ENCODE measurements at regions not wholly inside any gene's neighbourhood (a gene's known extent, or its start where the extent isn't known, plus 50 kb on each side); places are given as distances from the start of the nearest gene placed in this dataset.

GRCh38 chr2:237158194-237158593 lies 72.5 kb downstream of the COPS8 start:
- no peak for DNase-seq (ENCODE audit: low spot score, unreplicated experiment)
- H3K27ac Mint-ChIP-seq, result no peak overlapping the region
- no peak for TF ChIP-seq CTCF (IDR thresholded peaks at IDR 0.05; ENCODE audit: unreplicated experiment)
- H3K4me1 Mint-ChIP-seq (ENCODE audit: low read depth), result no peaks in the 10 kb centered on the region
- H3K9me3 Mint-ChIP-seq (ENCODE audit: low read depth), result no peaks in the 10 kb centered on the region
- H3K4me3 Mint-ChIP-seq (ENCODE audit: low read depth), result no peak overlapping the region
- H3K36me3 Mint-ChIP-seq (ENCODE audit: insufficient read depth), result no peaks in the 10 kb centered on the region
- H3K27me3 Mint-ChIP-seq, result peaks cover 20% of the 10 kb centered on the region

- DNase-seq (ENCODE audit: low spot score, unreplicated experiment), result no peak
- Mint-ChIP-seq H3K27me3 (peaks cover 17% of the 10 kb centered on the region), H3K9me3 (ENCODE audit: low read depth) (peaks cover 3% of the 10 kb centered on the region), H3K4me3 (ENCODE audit: low read depth) (no peak overlapping the region), H3K4me1 (ENCODE audit: low read depth) (no peaks in the 10 kb centered on the region), H3K36me3 (ENCODE audit: insufficient read depth) (no peaks in the 10 kb centered on the region), H3K27ac (no peak overlapping the region)
- TF ChIP-seq CTCF (IDR thresholded peaks at IDR 0.05; ENCODE audit: unreplicated experiment), result no peak
Measured at GRCh38 chr2:237159006-237159911, 73.6 kb downstream of the COPS8 start.

- Mint-ChIP-seq H3K36me3 (ENCODE audit: insufficient read depth) (no peaks in the 10 kb centered on the region), H3K27ac (no peak overlapping the region), H3K27me3 (peaks cover 20% of the 10 kb centered on the region), H3K4me1 (ENCODE audit: low read depth) (no peaks in the 10 kb centered on the region), H3K9me3 (ENCODE audit: low read depth) (peaks cover 3% of the 10 kb centered on the region), H3K4me3 (ENCODE audit: low read depth) (no peak overlapping the region)
- no peak for DNase-seq (ENCODE audit: low spot score, unreplicated experiment)
- TF ChIP-seq CTCF (IDR thresholded peaks at IDR 0.05; ENCODE audit: unreplicated experiment), result no peak
Measured at GRCh38 chr2:237160271-237160919, 74.7 kb downstream of the COPS8 start.

- peaks cover 3% of the 10 kb centered on the region for H3K9me3 Mint-ChIP-seq (ENCODE audit: low read depth)
- H3K36me3 Mint-ChIP-seq (ENCODE audit: insufficient read depth), result no peaks in the 10 kb centered on the region
- H3K27me3 Mint-ChIP-seq, result peaks cover 23% of the 10 kb centered on the region
- no peak overlapping the region for H3K4me3 Mint-ChIP-seq (ENCODE audit: low read depth)
- no peak for DNase-seq (ENCODE audit: low spot score, unreplicated experiment)
- TF ChIP-seq CTCF (IDR thresholded peaks at IDR 0.05; ENCODE audit: unreplicated experiment), result no peak
- H3K27ac Mint-ChIP-seq, result no peak overlapping the region
- no peaks in the 10 kb centered on the region for H3K4me1 Mint-ChIP-seq (ENCODE audit: low read depth)
Measured at GRCh38 chr2:237161189-237161588, 75.5 kb downstream of the COPS8 start.

- Mint-ChIP-seq H3K27me3 (peaks cover 28% of the 10 kb centered on the region), H3K4me3 (ENCODE audit: low read depth) (no peak overlapping the region), H3K36me3 (ENCODE audit: insufficient read depth) (no peaks in the 10 kb centered on the region), H3K4me1 (ENCODE audit: low read depth) (no peaks in the 10 kb centered on the region), H3K27ac (no peak overlapping the region), H3K9me3 (ENCODE audit: low read depth) (peaks cover 3% of the 10 kb centered on the region)
- no peak for TF ChIP-seq CTCF (IDR thresholded peaks at IDR 0.05; ENCODE audit: unreplicated experiment)
- DNase-seq (ENCODE audit: low spot score, unreplicated experiment), result no peak
Measured at GRCh38 chr2:237162959-237163358, 77.3 kb downstream of the COPS8 start.

Data from progenitor cell of endocrine pancreas (in vitro differentiated cells).